Aorta (tissue), 5 donors: ENCODE measurements at regions not wholly inside any gene's neighbourhood (a gene's known extent, or its start where the extent isn't known, plus 50 kb on each side); places are given as distances from the start of the nearest gene placed in this dataset.
A peak's percentile ranks its signal among the peaks of the same experiment; 100 is the strongest.
"Not testable (repeated sequence)": the region's sequence is repeated elsewhere in the genome, so short reads cannot be mapped to it uniquely, and the experiment has no call there.

Experiments used
- ATAC-seq: fragments of 200-7000 bp; cut with Tn5 transposase; one replicate; pipeline ENCODE4 v1.9.1; 2022; ENCODE audit warnings: moderate library complexity; ENCODE audit not compliant: low FRiP score
- DNase-seq, 2 donors: peaks; one replicate each; pipeline ENCODE4 v3.0.0-alpha.2; 2020
- H3K27ac ChIP-seq, 2 donors: one replicate each; pipeline ENCODE4 v1.5.1; 2013; ENCODE audit warnings: low read length in 2 of 2, mild to moderate bottlenecking in 2 of 2, moderate library complexity in 2 of 2, control low read depth in 1 of 2, inconsistent platforms in 1 of 2, low read depth in 1 of 2
- H3K27me3 ChIP-seq, 2 donors: one replicate each; pipeline ENCODE4 v1.6.1; 2013; ENCODE audit warnings: control low read depth in 1 of 2, low read length in 1 of 2, mild to moderate bottlenecking in 1 of 2, moderate library complexity in 1 of 2; ENCODE audit not compliant: insufficient read depth in 2 of 2, control insufficient read depth in 1 of 2
- H3K36me3 ChIP-seq, 2 donors: one replicate each; pipeline ENCODE4 v1.6.1; 2013; ENCODE audit warnings: control low read depth in 1 of 2, low read length in 1 of 2, mild to moderate bottlenecking in 1 of 2; ENCODE audit not compliant: insufficient read depth in 2 of 2, control insufficient read depth in 1 of 2
- H3K4me1 ChIP-seq, 2 donors: one replicate each; pipeline ENCODE4 v1.6.1; 2013; ENCODE audit warnings: low read length in 2 of 2, control low read depth in 1 of 2, mild to moderate bottlenecking in 1 of 2, moderate library complexity in 1 of 2; ENCODE audit not compliant: insufficient read depth in 2 of 2, control insufficient read depth in 1 of 2
- H3K4me3 ChIP-seq, 2 donors: one replicate each; pipeline ENCODE4 v1.5.1; 2013; ENCODE audit warnings: low read length in 2 of 2, control low read depth in 1 of 2, mild to moderate bottlenecking in 1 of 2
- H3K9me3 ChIP-seq: one replicate; pipeline ENCODE4 v1.6.1; 2013; ENCODE audit warnings: mild to moderate bottlenecking, low read length; ENCODE audit not compliant: control insufficient read depth
- WGBS, 2 donors: extraction: QIAGEN DNeasy Blood & Tissue Kit; methylation state at CpG; one replicate each; pipeline ENCODE4 v1.1.7; 2013; 5-methylcytosine and 5-hydroxymethylcytosine counted together
- intact Hi-C, 2 donors: fragments of 100-400 bp; cut with DNase I; formaldehyde crosslinking; loops; one replicate each; pipeline versions ENCODE4 v1.14.2 to v1.15.0; 2022
- donor health status: healthy with polysubstance abuse.
- donor health status: Bipolar disorder and iron deficiency.
- donor health status: DM: no; HTN: no; CAD: no.
- donor health status: DM: no; HTN: no; CAD: no.
- donor health status: DM: yes; HTN: yes; CAD: no.

GRCh38 chr1:94753171-94753972 lies 66.8 kb upstream of the SLC44A3 start:
- Histone ChIP-seq H3K4me3 (no peak overlapping the region), H3K4me1 (no peaks in the 10 kb centered on the region), H3K9me3 (no peaks in the 10 kb centered on the region), H3K27me3 (no peaks in the 10 kb centered on the region), H3K36me3 (no peaks in the 10 kb centered on the region), H3K27ac (no peak overlapping the region)
- ATAC-seq (no peak), DNase-seq (no peak)
- 60 to 67% methylated on average over 6 of the region's 6 CpGs for WGBS, 2 donors
- intact Hi-C loops: no loop called here

GRCh38 chr1:94751483-94751882 lies 68.7 kb upstream of the SLC44A3 start:
- H3K27ac ChIP-seq, intact Hi-C loops, H3K4me1 ChIP-seq, H3K36me3 ChIP-seq, ATAC-seq, H3K9me3 ChIP-seq, DNase-seq, H3K27me3 ChIP-seq, H3K4me3 ChIP-seq: not testable (repeated sequence)
- 86 to 92% methylated on average over 5 of the region's 5 CpGs for WGBS, 2 donors

- Histone ChIP-seq H3K9me3 (no peaks in the 10 kb centered on the region), H3K27me3 (no peaks in the 10 kb centered on the region), H3K36me3 (no peaks in the 10 kb centered on the region), H3K27ac (no peak overlapping the region), H3K4me3 (no peak overlapping the region), H3K4me1 (no peaks in the 10 kb centered on the region)
- WGBS, 2 donors: 80 to 81% methylated on average over 8 of the region's 8 CpGs
- intact Hi-C loops: no loop called here
- peak; percentile 78 for ATAC-seq
- DNase-seq: no peak
Measured at GRCh38 chr1:94746635-94747525, 73.3 kb upstream of the SLC44A3 start.

GRCh38 chr1:94745742-94746141 lies 74.4 kb upstream of the SLC44A3 start:
- Histone ChIP-seq H3K9me3 (no peaks in the 10 kb centered on the region), H3K4me3 (no peak overlapping the region), H3K27ac (no peak overlapping the region), H3K36me3 (no peaks in the 10 kb centered on the region), H3K4me1 (no peaks in the 10 kb centered on the region), H3K27me3 (no peaks in the 10 kb centered on the region)
- no peak for DNase-seq
- intact Hi-C loops: no loop called here
- no peak for ATAC-seq

GRCh38 chr1:94743862-94744261 lies 76.3 kb upstream of the SLC44A3 start:
- H3K4me1 ChIP-seq: no peaks in the 10 kb centered on the region
- DNase-seq: no peak
- H3K27ac ChIP-seq: no peak overlapping the region

GRCh38 chr1:94741996-94742395 lies 78.2 kb upstream of the SLC44A3 start:
- no peaks in the 10 kb centered on the region for H3K4me1 ChIP-seq
- H3K27me3 ChIP-seq: no peaks in the 10 kb centered on the region
- no peak for ATAC-seq
- H3K9me3 ChIP-seq: no peaks in the 10 kb centered on the region
- H3K27ac ChIP-seq: no peak overlapping the region
- WGBS, 2 donors: 98 to 100% methylated on average over 2 of the region's 2 CpGs
- no peak overlapping the region for H3K4me3 ChIP-seq
- no peak for DNase-seq
- no peaks in the 10 kb centered on the region for H3K36me3 ChIP-seq
- intact Hi-C loops: no loop called here

More at GRCh38 chr1:94743862-94744261, 76.3 kb upstream of the SLC44A3 start:
- no peaks in the 10 kb centered on the region for H3K9me3 ChIP-seq
- WGBS, 2 donors: 89% methylated on average over 1 of the region's 1 CpG
- H3K27me3 ChIP-seq: no peaks in the 10 kb centered on the region
- no peak for ATAC-seq
- H3K36me3 ChIP-seq: no peaks in the 10 kb centered on the region
- intact Hi-C loops: no loop called here
- H3K4me3 ChIP-seq: no peak overlapping the region

GRCh38 chr1:94741510-94741909 lies 78.6 kb upstream of the SLC44A3 start:
- WGBS, 2 donors: 78 to 81% methylated on average over 2 of the region's 2 CpGs
- Histone ChIP-seq H3K4me3 (no peak overlapping the region), H3K27me3 (no peaks in the 10 kb centered on the region), H3K27ac (no peak overlapping the region), H3K36me3 (no peaks in the 10 kb centered on the region), H3K9me3 (no peaks in the 10 kb centered on the region), H3K4me1 (no peaks in the 10 kb centered on the region)
- ATAC-seq: no peak
- DNase-seq: no peak
- intact Hi-C loops: no loop called here

GRCh38 chr1:94739521-94740061 lies 80.6 kb upstream of the SLC44A3 start:
- peak; percentile 86 to 87 for DNase-seq
- no peak overlapping the region for H3K27ac ChIP-seq
- intact Hi-C loops: no loop called here

More at GRCh38 chr1:94739521-94740061, 80.6 kb upstream of the SLC44A3 start:
- Histone ChIP-seq H3K4me1 (no peaks in the 10 kb centered on the region), H3K4me3 (no peak overlapping the region), H3K9me3 (no peaks in the 10 kb centered on the region), H3K36me3 (no peaks in the 10 kb centered on the region), H3K27me3 (no peaks in the 10 kb centered on the region)
- peak; percentile 68 for ATAC-seq
- 49 to 69% methylated on average over 7 of the region's 7 CpGs for WGBS, 2 donors
